GM21717 (cell line): ENCODE measurements at regions not wholly inside any gene's neighbourhood (a gene's known extent, or its start where the extent isn't known, plus 50 kb on each side); places are given as distances from the start of the nearest gene placed in this dataset.

Experiments used
- ATAC-seq: cut with Tn5 transposase; IDR thresholded peaks from one replicate; pipeline ENCODE4 v1.9.1; 2021; ENCODE audit warnings: mild to moderate bottlenecking, moderate library complexity; ENCODE audit not compliant: unreplicated experiment

DNA sequence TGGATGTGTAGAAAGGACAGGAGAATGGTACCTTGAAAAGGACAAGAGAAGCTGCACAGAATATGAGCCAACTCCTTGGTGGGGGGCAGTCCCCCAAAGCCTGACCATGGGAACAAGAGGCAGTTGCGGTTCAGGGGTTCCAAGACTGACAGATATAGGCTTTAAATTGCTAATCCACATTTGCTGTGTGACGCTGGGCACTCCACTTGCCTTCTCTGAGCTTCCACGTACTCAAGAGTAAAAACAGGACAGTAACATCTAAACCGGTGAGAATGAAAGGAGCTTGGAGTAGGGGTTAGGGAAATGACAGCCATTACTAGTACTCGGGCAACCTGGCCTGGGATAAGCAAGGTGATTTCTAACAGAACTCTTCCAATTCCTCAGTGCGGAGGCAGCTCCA, 57.9 kb upstream of the LRFN2 start:
- ATAC-seq, result no peak

- ATAC-seq, result no peak
Observed at GRCh38 chr6:40642837-40643236, 55.7 kb upstream of the LRFN2 start.

- ATAC-seq, result no peak
Observed at GRCh38 chr6:40642190-40642589, 55.0 kb upstream of the LRFN2 start.

DNA sequence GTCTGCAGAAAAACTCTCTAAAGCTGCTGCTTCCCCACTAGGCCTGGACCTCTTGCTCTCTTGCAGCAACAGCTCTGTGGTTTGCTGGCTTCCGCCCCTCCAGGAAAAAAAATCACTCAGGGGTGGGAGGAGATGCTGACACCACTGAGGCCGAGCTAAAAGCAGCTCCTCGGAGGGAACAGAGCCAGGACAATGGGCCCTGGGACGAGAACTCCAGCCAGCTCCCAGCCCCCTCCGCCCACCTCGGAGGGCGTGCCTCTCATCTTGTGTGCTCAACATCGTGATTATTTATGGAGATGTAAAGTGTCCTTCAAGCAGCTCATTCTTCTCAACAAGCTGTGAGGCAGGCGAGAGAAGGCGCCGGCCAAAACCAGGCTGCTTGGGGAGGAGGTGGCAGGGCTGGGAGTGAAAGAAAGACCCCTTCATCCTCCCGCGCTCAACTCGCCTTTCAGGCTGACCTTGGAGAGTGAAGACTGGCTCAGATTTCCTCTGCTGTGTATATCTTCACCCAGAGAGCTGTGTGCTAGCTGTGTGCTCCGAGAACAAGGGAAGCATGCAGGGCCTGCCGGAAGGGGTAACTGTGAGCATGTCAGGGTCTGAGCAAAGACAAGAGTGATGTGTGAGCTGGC, 53.5 kb upstream of the LRFN2 start:
- no peak for ATAC-seq
